Lower leg skin (tissue), 3 donors: ENCODE measurements at regions not wholly inside any gene's neighbourhood (a gene's known extent, or its start where the extent isn't known, plus 50 kb on each side); places are given as distances from the start of the nearest gene placed in this dataset.

Experiments used
- CTCF ChIP-seq, 3 donors: fragments of 450-650 bp; IDR thresholded peaks; one replicate each; pipeline ENCODE4 v1.5.1; 2016; ENCODE audit warnings: antibody characterized with exemption in 3 of 3, mild to moderate bottlenecking in 3 of 3, moderate library complexity in 2 of 3
- POLR2A ChIP-seq, 2 donors: fragments of 450-650 bp; IDR thresholded peaks; one replicate each; pipeline ENCODE4 v1.6.1; 2016 to 2017; ENCODE audit warnings: antibody characterized with exemption in 2 of 2, mild to moderate bottlenecking in 1 of 2, moderate library complexity in 1 of 2

GRCh38 chr6:865846-866245 is 172.9 kb upstream of the EXOC2 start:
- no peak for TF ChIP-seq POLR2A (IDR thresholded peaks at IDR 0.05)
- no peak for TF ChIP-seq CTCF (IDR thresholded peaks at IDR 0.05)
